B cell (primary cell): ENCODE measurements at regions not wholly inside any gene's neighbourhood (a gene's known extent, or its start where the extent isn't known, plus 50 kb on each side); places are given as distances from the start of the nearest gene placed in this dataset.

Experiments
- ATAC-seq: fragments of 200-7000 bp; cut with Tn5 transposase; one replicate; pipeline ENCODE4 v1.10.0; 2021; ENCODE audit warnings: low read depth, mild to moderate bottlenecking, moderate number of reproducible peaks, moderate library complexity
- CTCF ChIA-PET: fragments of 350-600 bp; sonication (Branson Sonifier 250); formaldehyde crosslinking; loops from one replicate; lab custom pipeline; 2021; ENCODE audit warnings: antibody characterized with exemption, inconsistent platforms; lab: Charles Lee
- POLR2A ChIA-PET: fragments of 350-600 bp; sonication (Branson Sonifier 250); formaldehyde crosslinking; loops from one replicate; lab custom pipeline; 2021; ENCODE audit warnings: antibody characterized with exemption; lab: Charles Lee
- DNase-seq: peaks from one replicate; pipeline ENCODE4 v3.0.0; 2013
- H2AFZ ChIP-seq: 2 replicates; pipeline ENCODE4 v1.6.1; 2012; ENCODE audit warnings: mild to moderate bottlenecking, low read depth, low read length; ENCODE audit not compliant: insufficient read depth, poor library complexity, severe bottlenecking
- H3K27ac ChIP-seq, 2 donors: 1 replicate in 1 of 2; 2 replicates in 1 of 2; pipeline ENCODE4 v1.5.1; 2012 to 2013; ENCODE audit warnings: low read length in 2 of 2, mild to moderate bottlenecking in 2 of 2, moderate library complexity in 1 of 2
- H3K27me3 ChIP-seq, 4 experiments: fragments of 200-600 bp in 1 of 4; sonication (generic) in 1 of 4; replicated peaks in 1 of 4; 1 replicate in 2 of 4; 2 replicates in 2 of 4; pipeline versions ENCODE4 v1.6.1 to v1.7.0; 2013 to 2016; ENCODE audit warnings: low read length in 3 of 4, mild to moderate bottlenecking in 2 of 4, mixed read lengths in 1 of 4, moderate library complexity in 1 of 4; ENCODE audit not compliant: insufficient read depth in 4 of 4, control insufficient read depth in 3 of 4; ENCODE audit errors: control extremely low read depth in 1 of 4
- H3K36me3 ChIP-seq, 2 experiments: replicated peaks in 1 of 2; 1 replicate in 1 of 2; 2 replicates in 1 of 2; pipeline versions ENCODE4 v1.6.1 to v1.7.1; 2013; ENCODE audit warnings: low read length in 1 of 2; ENCODE audit not compliant: insufficient read depth in 2 of 2, control insufficient read depth in 1 of 2; ENCODE audit errors: control extremely low read depth in 1 of 2, extremely low read depth in 1 of 2
- H3K4me1 ChIP-seq, 2 donors: fragments of 200-600 bp in 1 of 2; sonication (generic) in 1 of 2; 1 replicate in 1 of 2; 2 replicates in 1 of 2; pipeline versions ENCODE4 v1.5.1 to v1.6.1; 2013 to 2017; ENCODE audit warnings: low read length in 2 of 2; ENCODE audit not compliant: control insufficient read depth in 2 of 2, insufficient read depth in 2 of 2
- H3K4me2 ChIP-seq: replicated peaks from 2 replicates; pipeline ENCODE3; 2012; ENCODE audit warnings: mild to moderate bottlenecking, low read depth, low read length; ENCODE audit not compliant: poor library complexity, severe bottlenecking
- H3K4me3 ChIP-seq, 5 experiments: fragments of 200-600 bp in 1 of 5; sonication (generic) in 1 of 5; 1 replicate in 3 of 5; 2 replicates in 2 of 5; pipeline versions ENCODE4 v1.5.1 to v1.7.0; 2011 to 2016; ENCODE audit warnings: low read length in 4 of 5, mild to moderate bottlenecking in 4 of 5, low read depth in 2 of 5, control low read depth in 1 of 5, moderate library complexity in 1 of 5; ENCODE audit not compliant: insufficient read depth in 1 of 5; ENCODE audit errors: control extremely low read depth in 1 of 5, extremely low read depth in 1 of 5
- H3K79me2 ChIP-seq: fragments of 200-600 bp; sonication (generic); one replicate; pipeline ENCODE4 v1.6.0; 2016; ENCODE audit warnings: low read length; ENCODE audit not compliant: control insufficient read depth, insufficient read depth
- H3K9ac ChIP-seq: fragments of 200-600 bp; sonication (generic); 2 replicates; pipeline ENCODE4 v1.6.1; 2017; ENCODE audit warnings: mild to moderate bottlenecking, low read length, moderate library complexity
- H3K9me3 ChIP-seq, 3 donors: one replicate each; pipeline versions ENCODE4 v1.6.1 to v1.7.1; 2013; ENCODE audit warnings: low read length in 2 of 3; ENCODE audit not compliant: control insufficient read depth in 2 of 3, insufficient read depth in 1 of 3; ENCODE audit errors: control extremely low read depth in 1 of 3
- H4K20me1 ChIP-seq: 2 replicates; pipeline ENCODE4 v1.6.0; 2012; ENCODE audit warnings: mild to moderate bottlenecking, low read length; ENCODE audit not compliant: insufficient read depth, control insufficient read depth, poor library complexity, severe bottlenecking
- H3K27ac Mint-ChIP-seq: one replicate; pipeline ENCODE4 v1.8.0; 2021; ENCODE audit warnings: mixed read lengths
- H3K27me3 Mint-ChIP-seq: one replicate; pipeline ENCODE4 v1.8.0; 2021; ENCODE audit warnings: mixed read lengths
- H3K4me1 Mint-ChIP-seq: one replicate; pipeline ENCODE4 v1.8.0; 2021; ENCODE audit warnings: mixed read lengths
- H3K4me3 Mint-ChIP-seq: one replicate; pipeline ENCODE4 v1.8.0; 2021; ENCODE audit warnings: mixed read lengths
- H3K9me3 Mint-ChIP-seq: one replicate; pipeline ENCODE4 v1.8.0; 2022; ENCODE audit warnings: mixed read lengths; ENCODE audit not compliant: insufficient read depth
- EZH2 ChIP-seq: IDR thresholded peaks from 2 replicates; pipeline ENCODE4 v1.6.1; 2012; ENCODE audit warnings: borderline replicate concordance, low read depth, mild to moderate bottlenecking, moderate library complexity, low read length; ENCODE audit not compliant: insufficient read depth, poor library complexity, severe bottlenecking
- WGBS: methylation state at CpG from one replicate; pipeline ENCODE4 v1.1.5; 2013; ENCODE audit warnings: missing lambda C conversion rate; ENCODE audit not compliant: insufficient coverage; 5-methylcytosine and 5-hydroxymethylcytosine counted together
- intact Hi-C: fragments of 100-400 bp; cut with micrococcal nuclease; formaldehyde crosslinking; loops from one replicate; pipeline ENCODE4 v1.10.0; 2022
- TF ChIP-seq, protein P1 (sequence below): fragments of 200-600 bp; IDR thresholded peaks from one replicate; pipeline ENCODE4 v1.8.0; 2022; ENCODE audit warnings: antibody characterized with exemption, mild to moderate bottlenecking

DNA sequence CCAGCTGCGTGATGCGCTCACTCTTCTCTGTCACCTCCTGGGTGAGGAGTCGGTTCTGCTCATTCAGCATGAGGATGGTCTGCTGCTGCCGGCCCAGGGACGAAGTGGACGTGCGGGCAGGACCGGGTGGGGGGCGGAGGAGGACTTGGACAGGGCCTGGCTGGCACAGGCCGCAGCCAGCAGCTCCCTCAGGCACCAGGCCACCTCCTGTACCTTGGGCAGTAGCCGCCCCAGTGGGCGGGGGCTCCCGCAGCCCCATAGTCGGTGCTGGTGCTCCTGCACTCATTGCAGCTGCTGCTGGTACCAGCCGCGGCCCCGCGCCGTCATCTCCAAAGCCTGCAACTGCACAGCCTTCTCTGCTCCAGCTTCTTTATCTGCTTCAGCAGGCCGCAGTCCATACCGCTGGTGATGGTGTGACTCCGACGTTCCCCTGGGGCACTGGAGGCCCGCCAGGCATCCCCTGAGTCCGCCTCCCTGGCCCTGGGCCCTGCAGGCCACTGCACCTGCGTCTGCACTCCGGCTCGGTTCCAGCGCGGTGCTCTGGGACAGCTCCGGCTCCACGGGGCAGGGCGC lies 884.9 kb upstream of the ZNF722 start:
- DNase-seq = peak; percentile 7
- intact Hi-C loops = no loop called here
- no peak overlapping the region for H2AFZ ChIP-seq
- H3K27me3 Mint-ChIP-seq = no peaks in the 10 kb centered on the region
- peaks cover 0 to 43% (median 0%) of the 10 kb centered on the region in 3 donors for H3K9me3 ChIP-seq
- no peak overlapping the region for H3K4me3 ChIP-seq
- ChIA-PET CTCF (no interaction called here), POLR2A (no interaction called here)
- H3K4me1 ChIP-seq = no peaks in the 10 kb centered on the region
- H3K27ac Mint-ChIP-seq = no peak overlapping the region
- H3K36me3 ChIP-seq = no peaks in the 10 kb centered on the region
- no peak overlapping the region for H3K9ac ChIP-seq
- no peaks in the 10 kb centered on the region for H3K4me1 Mint-ChIP-seq
- H3K4me2 ChIP-seq = no peak overlapping the region
- H3K27ac ChIP-seq = no peak overlapping the region
- H3K4me3 Mint-ChIP-seq = no peak overlapping the region
- no peak for ATAC-seq
- H3K9me3 Mint-ChIP-seq = peaks cover 3% of the 10 kb centered on the region
- no peaks in the 10 kb centered on the region for H3K79me2 ChIP-seq
- 83% methylated on average over 33 of the region's 33 CpGs for WGBS
- H3K27me3 ChIP-seq = no peaks in the 10 kb centered on the region
- no peaks in the 10 kb centered on the region for H4K20me1 ChIP-seq
- TF ChIP-seq, protein P1, sequence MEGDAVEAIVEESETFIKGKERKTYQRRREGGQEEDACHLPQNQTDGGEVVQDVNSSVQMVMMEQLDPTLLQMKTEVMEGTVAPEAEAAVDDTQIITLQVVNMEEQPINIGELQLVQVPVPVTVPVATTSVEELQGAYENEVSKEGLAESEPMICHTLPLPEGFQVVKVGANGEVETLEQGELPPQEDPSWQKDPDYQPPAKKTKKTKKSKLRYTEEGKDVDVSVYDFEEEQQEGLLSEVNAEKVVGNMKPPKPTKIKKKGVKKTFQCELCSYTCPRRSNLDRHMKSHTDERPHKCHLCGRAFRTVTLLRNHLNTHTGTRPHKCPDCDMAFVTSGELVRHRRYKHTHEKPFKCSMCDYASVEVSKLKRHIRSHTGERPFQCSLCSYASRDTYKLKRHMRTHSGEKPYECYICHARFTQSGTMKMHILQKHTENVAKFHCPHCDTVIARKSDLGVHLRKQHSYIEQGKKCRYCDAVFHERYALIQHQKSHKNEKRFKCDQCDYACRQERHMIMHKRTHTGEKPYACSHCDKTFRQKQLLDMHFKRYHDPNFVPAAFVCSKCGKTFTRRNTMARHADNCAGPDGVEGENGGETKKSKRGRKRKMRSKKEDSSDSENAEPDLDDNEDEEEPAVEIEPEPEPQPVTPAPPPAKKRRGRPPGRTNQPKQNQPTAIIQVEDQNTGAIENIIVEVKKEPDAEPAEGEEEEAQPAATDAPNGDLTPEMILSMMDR = no peak
- TF ChIP-seq EZH2 = no peak

GRCh38 chr7:63114371-63114985 lies 884.2 kb upstream of the ZNF722 start:
- H3K4me2 ChIP-seq = no peak overlapping the region
- Mint-ChIP-seq H3K4me1 (no peaks in the 10 kb centered on the region), H3K4me3 (no peak overlapping the region), H3K27me3 (no peaks in the 10 kb centered on the region), H3K9me3 (peaks cover 3% of the 10 kb centered on the region), H3K27ac (no peak overlapping the region)
- ATAC-seq (no peak), DNase-seq (no peak)
- 79% methylated on average over 46 of the region's 56 CpGs for WGBS
- H2AFZ ChIP-seq = no peak overlapping the region
- H3K27me3 ChIP-seq = no peaks in the 10 kb centered on the region
- intact Hi-C loops = no loop called here
- no peaks in the 10 kb centered on the region for H3K4me1 ChIP-seq
- no peak overlapping the region for H3K9ac ChIP-seq
- H3K36me3 ChIP-seq = no peaks in the 10 kb centered on the region
- H3K9me3 ChIP-seq = peaks cover 0 to 47% (median 0%) of the 10 kb centered on the region in 3 donors
- no peak overlapping the region for H3K4me3 ChIP-seq
- no peaks in the 10 kb centered on the region for H3K79me2 ChIP-seq
- no peaks in the 10 kb centered on the region for H4K20me1 ChIP-seq
- ChIA-PET POLR2A (no interaction called here), CTCF (no interaction called here)
- no peak overlapping the region for H3K27ac ChIP-seq
- TF ChIP-seq, protein P1 = no peak
- no peak for TF ChIP-seq EZH2
